LNCaP clone FGC (cell line): ENCODE measurements at regions not wholly inside any gene's neighbourhood (a gene's known extent, or its start where the extent isn't known, plus 50 kb on each side); places are given as distances from the start of the nearest gene placed in this dataset.

ENCODE experiments used
- DNase-seq: peaks from one replicate; pipeline ENCODE4 v3.0.0-alpha.2; 2011; ENCODE audit warnings: low read depth
- H3K4me3 ChIP-seq: 2 replicates; pipeline ENCODE4 v1.5.1; 2011; ENCODE audit warnings: mild to moderate bottlenecking, low read depth, low read length, control low read depth
- CTCF ChIP-seq: IDR thresholded peaks from 2 replicates; pipeline ENCODE4 v1.5.1; 2012; ENCODE audit warnings: mild to moderate bottlenecking; ENCODE audit not compliant: control insufficient read depth, insufficient read depth; ENCODE audit errors: extremely low read depth

- no peak for DNase-seq
- no peak for TF ChIP-seq CTCF
Observed at GRCh38 chr13:30025351-30025750, 174.9 kb upstream of the UBL3 start.

GRCh38 chr13:30024125-30024865, 173.9 kb upstream of the UBL3 start:
- no peak overlapping the region for H3K4me3 ChIP-seq
- TF ChIP-seq CTCF: no peak
- DNase-seq: no peak

More at GRCh38 chr13:30025351-30025750, 174.9 kb upstream of the UBL3 start:
- H3K4me3 ChIP-seq: no peak overlapping the region

DNA sequence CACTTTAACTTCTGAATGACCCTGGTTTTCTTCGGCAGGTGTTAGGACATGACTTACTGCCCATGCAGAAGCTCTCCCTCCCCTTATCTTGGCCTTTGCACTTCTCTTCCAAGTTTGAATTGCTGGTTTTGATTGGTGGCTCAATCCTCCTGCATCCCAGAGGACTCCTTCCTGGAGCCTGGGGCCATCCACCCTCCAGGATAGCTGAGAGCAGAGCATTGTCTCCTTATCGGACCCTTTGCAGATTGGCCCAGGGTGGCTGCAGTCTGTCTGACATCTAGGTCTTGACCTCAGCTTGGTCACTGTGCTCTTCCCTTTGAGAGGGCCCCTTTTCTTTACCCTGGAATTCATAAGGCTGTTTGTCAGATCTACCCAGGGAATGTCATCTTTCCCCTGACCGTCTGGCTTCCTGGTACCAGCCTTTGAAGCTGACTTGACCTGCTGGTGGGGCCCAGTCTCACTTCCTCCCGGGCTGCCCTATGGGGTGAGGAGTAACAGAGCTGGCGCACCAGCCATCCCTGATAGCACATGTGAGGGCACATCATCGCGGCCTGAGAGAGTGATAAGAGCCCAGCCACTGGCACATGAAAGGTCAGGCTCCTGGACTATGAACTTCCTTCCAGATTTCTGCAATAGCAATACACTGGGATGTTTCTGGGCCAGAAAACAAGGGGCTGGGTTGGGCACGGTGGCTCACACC, 172.9 kb upstream of the UBL3 start:
- no peak for DNase-seq
- no peak for TF ChIP-seq CTCF
- H3K4me3 ChIP-seq: no peak overlapping the region

DNA sequence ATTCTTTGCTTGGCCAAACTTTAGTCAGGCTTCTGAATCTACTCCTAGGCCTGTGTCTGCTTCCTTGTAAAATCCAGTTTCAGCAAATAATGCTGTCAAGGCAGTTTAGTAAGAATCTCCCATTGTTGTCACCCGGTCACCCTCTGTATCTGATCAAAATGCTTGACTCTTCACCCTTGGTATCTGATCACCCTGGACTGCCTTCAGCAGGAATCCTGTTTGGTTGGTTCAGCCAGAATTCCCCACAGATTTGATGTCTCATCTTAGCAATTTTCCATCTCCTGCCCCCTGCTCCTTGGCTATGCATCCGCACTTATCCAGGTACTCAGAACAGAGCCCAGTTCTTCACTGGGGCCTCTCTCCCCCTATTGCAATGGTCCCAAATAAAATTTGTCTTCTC, 172.4 kb upstream of the UBL3 start:
- H3K4me3 ChIP-seq: no peak overlapping the region
- DNase-seq: no peak
- no peak for TF ChIP-seq CTCF

DNA sequence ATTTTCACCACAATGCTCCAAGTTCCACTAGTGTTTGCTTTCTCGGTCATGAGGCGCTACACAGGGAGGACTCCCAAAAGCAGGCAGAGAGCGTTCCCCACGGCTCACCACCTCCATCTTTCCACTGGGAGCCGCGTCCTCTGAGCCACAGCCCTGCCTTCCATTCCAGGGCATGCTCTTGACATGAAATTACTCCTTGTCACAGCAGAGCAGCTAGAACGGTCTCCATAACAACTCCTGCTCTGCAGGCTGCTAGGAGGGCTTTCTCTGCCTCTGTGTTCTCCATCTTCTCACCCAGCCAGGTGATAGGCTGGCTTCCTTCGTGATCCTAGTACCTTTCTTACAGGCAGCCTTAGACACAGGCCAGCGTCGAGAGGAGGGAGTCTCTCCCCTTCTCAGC, 171.8 kb upstream of the UBL3 start:
- no peak overlapping the region for H3K4me3 ChIP-seq
- TF ChIP-seq CTCF: no peak
- no peak for DNase-seq

DNA sequence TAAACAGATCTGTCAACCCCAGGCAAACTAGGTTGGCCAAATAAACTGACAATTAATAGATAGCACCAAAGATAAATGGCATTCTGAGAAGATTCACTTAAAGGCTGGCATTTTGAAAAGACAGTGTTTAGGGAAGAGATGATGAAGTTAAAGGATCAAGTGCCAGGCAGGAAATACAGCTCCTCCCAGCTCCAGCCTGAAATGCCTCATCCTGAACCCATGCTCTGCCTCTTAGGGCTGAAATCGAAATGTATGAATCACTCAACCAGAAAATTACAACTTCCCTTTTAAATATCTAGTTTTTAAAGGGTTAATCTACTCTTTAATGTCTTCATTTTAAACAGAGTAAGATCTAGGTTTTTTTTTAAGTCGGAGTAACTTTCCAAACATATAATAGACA, 171.2 kb upstream of the UBL3 start:
- no peak for TF ChIP-seq CTCF
- no peak overlapping the region for H3K4me3 ChIP-seq
- no peak for DNase-seq
